HEK293 (cell line): ENCODE measurements at regions not wholly inside any gene's neighbourhood (a gene's known extent, or its start where the extent isn't known, plus 50 kb on each side); places are given as distances from the start of the nearest gene placed in this dataset.

ENCODE experiments used
- KLF1 ChIP-seq: fragments of 450-650 bp; formaldehyde crosslinking; IDR thresholded peaks from 2 replicates; pipeline ENCODE4 v1.5.1; 2016; ENCODE audit warnings: missing biosample characterization, missing genetic modification characterization
- TCF7L2 ChIP-seq: IDR thresholded peaks from 2 replicates; pipeline ENCODE4 v1.6.1; 2011; ENCODE audit warnings: low read depth, mild to moderate bottlenecking, inconsistent platforms, low read length, moderate library complexity, borderline replicate concordance
- TF ChIP-seq, protein P1 (sequence below): fragments of 450-650 bp; formaldehyde crosslinking; IDR thresholded peaks from 2 replicates; pipeline ENCODE4 v1.5.1; 2016; ENCODE audit warnings: missing biosample characterization, missing genetic modification characterization

DNA sequence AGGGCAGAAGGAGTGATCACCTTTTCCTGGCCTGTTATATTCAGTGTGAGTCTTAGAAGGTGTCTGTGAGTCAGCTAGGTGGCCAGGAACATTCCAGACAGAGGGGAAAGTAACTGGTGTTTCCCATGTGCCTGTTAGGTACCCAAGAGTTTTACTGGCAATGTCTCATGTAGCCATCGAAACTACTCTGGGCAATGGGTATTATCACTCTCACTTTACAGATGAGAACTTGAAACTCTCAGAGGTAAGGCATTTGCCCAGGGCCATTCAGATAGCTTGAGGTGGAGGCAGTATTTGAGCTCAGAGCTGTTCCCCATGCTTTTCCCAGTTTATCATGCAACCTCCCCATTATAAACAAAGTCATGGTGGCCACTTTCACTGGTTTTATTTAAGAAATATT lies 80.4 kb upstream of the NHS start:
- TF ChIP-seq TCF7L2 (no peak), KLF1 (tag by site-specific recombination) (no peak)
- TF ChIP-seq, protein P1, sequence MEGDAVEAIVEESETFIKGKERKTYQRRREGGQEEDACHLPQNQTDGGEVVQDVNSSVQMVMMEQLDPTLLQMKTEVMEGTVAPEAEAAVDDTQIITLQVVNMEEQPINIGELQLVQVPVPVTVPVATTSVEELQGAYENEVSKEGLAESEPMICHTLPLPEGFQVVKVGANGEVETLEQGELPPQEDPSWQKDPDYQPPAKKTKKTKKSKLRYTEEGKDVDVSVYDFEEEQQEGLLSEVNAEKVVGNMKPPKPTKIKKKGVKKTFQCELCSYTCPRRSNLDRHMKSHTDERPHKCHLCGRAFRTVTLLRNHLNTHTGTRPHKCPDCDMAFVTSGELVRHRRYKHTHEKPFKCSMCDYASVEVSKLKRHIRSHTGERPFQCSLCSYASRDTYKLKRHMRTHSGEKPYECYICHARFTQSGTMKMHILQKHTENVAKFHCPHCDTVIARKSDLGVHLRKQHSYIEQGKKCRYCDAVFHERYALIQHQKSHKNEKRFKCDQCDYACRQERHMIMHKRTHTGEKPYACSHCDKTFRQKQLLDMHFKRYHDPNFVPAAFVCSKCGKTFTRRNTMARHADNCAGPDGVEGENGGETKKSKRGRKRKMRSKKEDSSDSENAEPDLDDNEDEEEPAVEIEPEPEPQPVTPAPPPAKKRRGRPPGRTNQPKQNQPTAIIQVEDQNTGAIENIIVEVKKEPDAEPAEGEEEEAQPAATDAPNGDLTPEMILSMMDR (tag by site-specific recombination), result no peak
